Activated naive CD8-positive, alpha-beta T cell (primary cell): ENCODE measurements at regions not wholly inside any gene's neighbourhood (a gene's known extent, or its start where the extent isn't known, plus 50 kb on each side); places are given as distances from the start of the nearest gene placed in this dataset.

Experiments used
- H3K27ac Mint-ChIP-seq: one replicate; pipeline ENCODE4 v1.8.0; 2021; ENCODE audit warnings: mixed read lengths
- H3K27me3 Mint-ChIP-seq: one replicate; pipeline ENCODE4 v1.8.0; 2021; ENCODE audit warnings: mixed read lengths
- H3K36me3 Mint-ChIP-seq: one replicate; pipeline ENCODE4 v1.8.0; 2021; ENCODE audit warnings: mixed read lengths
- H3K4me1 Mint-ChIP-seq: one replicate; pipeline ENCODE4 v1.8.0; 2021; ENCODE audit warnings: low read depth, mixed read lengths
- H3K4me3 Mint-ChIP-seq: one replicate; pipeline ENCODE4 v1.8.0; 2021; ENCODE audit warnings: mild to moderate bottlenecking, mixed read lengths
- H3K9me3 Mint-ChIP-seq: one replicate; pipeline ENCODE4 v1.8.0; 2021; ENCODE audit warnings: low read depth, mixed read lengths

GRCh38 chr18:73244401-73244800 lies 376.6 kb upstream of the NETO1 start:
- no peak overlapping the region for H3K27ac Mint-ChIP-seq
- no peaks in the 10 kb centered on the region for H3K27me3 Mint-ChIP-seq
- H3K36me3 Mint-ChIP-seq, result no peaks in the 10 kb centered on the region
- no peak overlapping the region for H3K4me3 Mint-ChIP-seq
- no peaks in the 10 kb centered on the region for H3K4me1 Mint-ChIP-seq
- peaks cover 8% of the 10 kb centered on the region for H3K9me3 Mint-ChIP-seq

- H3K27me3 Mint-ChIP-seq, result no peaks in the 10 kb centered on the region
- no peak overlapping the region for H3K27ac Mint-ChIP-seq
- no peaks in the 10 kb centered on the region for H3K36me3 Mint-ChIP-seq
- H3K4me1 Mint-ChIP-seq, result no peaks in the 10 kb centered on the region
- H3K9me3 Mint-ChIP-seq, result peaks cover 17% of the 10 kb centered on the region
- no peak overlapping the region for H3K4me3 Mint-ChIP-seq
Measured at GRCh38 chr18:73240899-73241298, 373.1 kb upstream of the NETO1 start.

- Mint-ChIP-seq H3K9me3 (peaks cover 12% of the 10 kb centered on the region), H3K27me3 (no peaks in the 10 kb centered on the region), H3K4me3 (no peak overlapping the region), H3K4me1 (no peaks in the 10 kb centered on the region), H3K36me3 (no peaks in the 10 kb centered on the region), H3K27ac (no peak overlapping the region)
Measured at GRCh38 chr18:73235921-73236320, 368.1 kb upstream of the NETO1 start.

GRCh38 chr18:73235491-73235890 lies 367.7 kb upstream of the NETO1 start:
- peaks cover 9% of the 10 kb centered on the region for H3K9me3 Mint-ChIP-seq
- no peak overlapping the region for H3K4me3 Mint-ChIP-seq
- H3K4me1 Mint-ChIP-seq, result no peaks in the 10 kb centered on the region
- no peaks in the 10 kb centered on the region for H3K36me3 Mint-ChIP-seq
- no peaks in the 10 kb centered on the region for H3K27me3 Mint-ChIP-seq
- H3K27ac Mint-ChIP-seq, result no peak overlapping the region

GRCh38 chr18:73232933-73233332 lies 365.1 kb upstream of the NETO1 start:
- H3K27ac Mint-ChIP-seq, result no peak overlapping the region
- H3K36me3 Mint-ChIP-seq, result no peaks in the 10 kb centered on the region
- peaks cover 4% of the 10 kb centered on the region for H3K9me3 Mint-ChIP-seq
- no peaks in the 10 kb centered on the region for H3K27me3 Mint-ChIP-seq
- H3K4me3 Mint-ChIP-seq, result no peak overlapping the region
- no peaks in the 10 kb centered on the region for H3K4me1 Mint-ChIP-seq

GRCh38 chr18:73220663-73221062 lies 352.9 kb upstream of the NETO1 start:
- no peak overlapping the region for H3K4me3 Mint-ChIP-seq
- H3K27ac Mint-ChIP-seq, result no peak overlapping the region

GRCh38 chr18:73218293-73218692 lies 350.5 kb upstream of the NETO1 start:
- no peaks in the 10 kb centered on the region for H3K4me1 Mint-ChIP-seq
- H3K9me3 Mint-ChIP-seq, result peaks cover 29% of the 10 kb centered on the region
- H3K4me3 Mint-ChIP-seq, result no peak overlapping the region
- H3K27ac Mint-ChIP-seq, result no peak overlapping the region
- H3K27me3 Mint-ChIP-seq, result peaks cover 1% of the 10 kb centered on the region
- no peaks in the 10 kb centered on the region for H3K36me3 Mint-ChIP-seq

More at GRCh38 chr18:73220663-73221062, 352.9 kb upstream of the NETO1 start:
- H3K36me3 Mint-ChIP-seq, result no peaks in the 10 kb centered on the region
- H3K4me1 Mint-ChIP-seq, result no peaks in the 10 kb centered on the region
- H3K27me3 Mint-ChIP-seq, result peaks cover 2% of the 10 kb centered on the region
- peaks cover 22% of the 10 kb centered on the region for H3K9me3 Mint-ChIP-seq

- H3K36me3 Mint-ChIP-seq, result no peaks in the 10 kb centered on the region
- H3K4me1 Mint-ChIP-seq, result no peaks in the 10 kb centered on the region
- H3K27me3 Mint-ChIP-seq, result no peaks in the 10 kb centered on the region
- H3K4me3 Mint-ChIP-seq, result no peak overlapping the region
- peaks cover 16% of the 10 kb centered on the region for H3K9me3 Mint-ChIP-seq
- H3K27ac Mint-ChIP-seq, result no peak overlapping the region
Measured at GRCh38 chr18:73214970-73215369, 347.2 kb upstream of the NETO1 start.

- Mint-ChIP-seq H3K36me3 (no peaks in the 10 kb centered on the region), H3K27me3 (no peaks in the 10 kb centered on the region), H3K4me1 (no peaks in the 10 kb centered on the region), H3K4me3 (no peak overlapping the region), H3K9me3 (peaks cover 11% of the 10 kb centered on the region), H3K27ac (no peak overlapping the region)
Measured at GRCh38 chr18:73212442-73212841, 344.7 kb upstream of the NETO1 start.

GRCh38 chr18:73201940-73202339 lies 334.2 kb upstream of the NETO1 start:
- H3K27me3 Mint-ChIP-seq, result no peaks in the 10 kb centered on the region
- no peaks in the 10 kb centered on the region for H3K9me3 Mint-ChIP-seq
- no peaks in the 10 kb centered on the region for H3K36me3 Mint-ChIP-seq
- H3K27ac Mint-ChIP-seq, result no peak overlapping the region
- no peaks in the 10 kb centered on the region for H3K4me1 Mint-ChIP-seq
- H3K4me3 Mint-ChIP-seq, result no peak overlapping the region

GRCh38 chr18:73199151-73199550 lies 331.4 kb upstream of the NETO1 start:
- Mint-ChIP-seq H3K4me1 (no peaks in the 10 kb centered on the region), H3K36me3 (no peaks in the 10 kb centered on the region), H3K27ac (no peak overlapping the region), H3K4me3 (no peak overlapping the region), H3K9me3 (no peaks in the 10 kb centered on the region), H3K27me3 (no peaks in the 10 kb centered on the region)

GRCh38 chr18:73189718-73190117 lies 321.9 kb upstream of the NETO1 start:
- no peak overlapping the region for H3K4me3 Mint-ChIP-seq
- H3K27me3 Mint-ChIP-seq, result no peaks in the 10 kb centered on the region
- H3K4me1 Mint-ChIP-seq, result no peaks in the 10 kb centered on the region
- no peak overlapping the region for H3K27ac Mint-ChIP-seq
- H3K9me3 Mint-ChIP-seq, result peaks cover 15% of the 10 kb centered on the region
- H3K36me3 Mint-ChIP-seq, result no peaks in the 10 kb centered on the region

GRCh38 chr18:73168236-73168635 lies 300.4 kb upstream of the NETO1 start:
- Mint-ChIP-seq H3K27me3 (no peaks in the 10 kb centered on the region), H3K27ac (no peak overlapping the region), H3K9me3 (peaks cover 8% of the 10 kb centered on the region), H3K36me3 (no peaks in the 10 kb centered on the region), H3K4me1 (no peaks in the 10 kb centered on the region), H3K4me3 (no peak overlapping the region)

- Mint-ChIP-seq H3K27me3 (no peaks in the 10 kb centered on the region), H3K36me3 (no peaks in the 10 kb centered on the region), H3K9me3 (peaks cover 7% of the 10 kb centered on the region), H3K4me1 (no peaks in the 10 kb centered on the region), H3K27ac (no peak overlapping the region), H3K4me3 (no peak overlapping the region)
Measured at GRCh38 chr18:73164430-73164829, 296.6 kb upstream of the NETO1 start.

- Mint-ChIP-seq H3K9me3 (peaks cover 7% of the 10 kb centered on the region), H3K27ac (no peak overlapping the region), H3K4me3 (no peak overlapping the region), H3K4me1 (no peaks in the 10 kb centered on the region), H3K36me3 (no peaks in the 10 kb centered on the region), H3K27me3 (no peaks in the 10 kb centered on the region)
Measured at GRCh38 chr18:73163236-73163635, 295.4 kb upstream of the NETO1 start.

- H3K4me3 Mint-ChIP-seq, result no peak overlapping the region
- H3K27me3 Mint-ChIP-seq, result no peaks in the 10 kb centered on the region
- no peaks in the 10 kb centered on the region for H3K4me1 Mint-ChIP-seq
- H3K9me3 Mint-ChIP-seq, result no peaks in the 10 kb centered on the region
- H3K36me3 Mint-ChIP-seq, result no peaks in the 10 kb centered on the region
- no peak overlapping the region for H3K27ac Mint-ChIP-seq
Measured at GRCh38 chr18:73156117-73156516, 288.3 kb upstream of the NETO1 start.

- Mint-ChIP-seq H3K9me3 (no peaks in the 10 kb centered on the region), H3K27ac (no peak overlapping the region), H3K27me3 (no peaks in the 10 kb centered on the region), H3K4me1 (no peaks in the 10 kb centered on the region), H3K36me3 (no peaks in the 10 kb centered on the region), H3K4me3 (no peak overlapping the region)
Measured at GRCh38 chr18:73153271-73153670, 285.5 kb upstream of the NETO1 start.
